Naive B cell (primary cell): ENCODE measurements at regions not wholly inside any gene's neighbourhood (a gene's known extent, or its start where the extent isn't known, plus 50 kb on each side); places are given as distances from the start of the nearest gene placed in this dataset.

Experiments used
- ATAC-seq, 2 donors: fragments of 150-1000 bp; cut with Tn5 transposase; 2 replicates each; pipeline ENCODE4 v1.10.0; 2021; ENCODE audit warnings: low read depth in 2 of 2, mild to moderate bottlenecking in 2 of 2, moderate library complexity in 2 of 2
- DNase-seq: peaks from one replicate; pipeline ENCODE4 v3.0.0; 2022
- H3K27ac Mint-ChIP-seq, 6 donors: one replicate each; pipeline ENCODE4 v1.8.0; 2020 to 2022; ENCODE audit warnings: mild to moderate bottlenecking in 6 of 6, mixed read lengths in 6 of 6, moderate library complexity in 5 of 6, inconsistent platforms in 2 of 6
- H3K27me3 Mint-ChIP-seq, 3 donors: one replicate each; pipeline ENCODE4 v1.8.0; 2021 to 2022; ENCODE audit warnings: mixed read lengths in 3 of 3, mild to moderate bottlenecking in 1 of 3
- H3K36me3 Mint-ChIP-seq, 2 donors: one replicate each; pipeline ENCODE4 v1.8.0; 2020 to 2022; ENCODE audit warnings: mixed read lengths in 2 of 2, inconsistent platforms in 1 of 2, mild to moderate bottlenecking in 1 of 2
- H3K4me1 Mint-ChIP-seq, 3 donors: one replicate each; pipeline ENCODE4 v1.8.0; 2020 to 2022; ENCODE audit warnings: mixed read lengths in 3 of 3, inconsistent platforms in 1 of 3, mild to moderate bottlenecking in 1 of 3, moderate library complexity in 1 of 3
- H3K4me3 Mint-ChIP-seq, 8 donors: one replicate each; pipeline ENCODE4 v1.8.0; 2020 to 2022; ENCODE audit warnings: mild to moderate bottlenecking in 8 of 8, mixed read lengths in 8 of 8, moderate library complexity in 8 of 8, inconsistent platforms in 2 of 8
- H3K9me3 Mint-ChIP-seq, 7 donors: one replicate each; pipeline ENCODE4 v1.8.0; 2020 to 2022; ENCODE audit warnings: mixed read lengths in 7 of 7, mild to moderate bottlenecking in 5 of 7, inconsistent platforms in 2 of 7, moderate library complexity in 1 of 7

DNA sequence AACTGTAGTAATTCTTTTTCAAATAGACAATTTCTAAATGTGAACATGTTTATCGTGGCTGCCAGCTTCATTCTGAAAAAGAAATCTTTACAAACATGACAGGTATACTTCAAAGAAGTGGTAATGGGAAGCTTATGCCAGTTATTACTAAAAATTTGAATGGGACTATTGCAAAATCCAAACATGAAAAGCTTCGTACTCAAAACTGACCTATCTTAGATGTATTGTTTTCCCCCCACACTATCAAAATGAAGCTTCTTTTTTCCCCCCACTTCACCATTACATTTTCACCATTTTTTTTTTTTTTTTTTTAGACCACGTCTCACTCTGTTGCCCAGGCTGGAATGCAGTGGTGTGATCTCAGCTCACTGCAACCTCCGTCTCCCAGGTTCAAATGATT lies 50.4 kb upstream of the SERTAD2 start:
- ATAC-seq = no peak
- Mint-ChIP-seq H3K27me3 (no peaks in the 10 kb centered on the region), H3K27ac (no peak overlapping the region), H3K9me3 (peaks cover 0 to 5% (median 0%) of the 10 kb centered on the region in 7 donors), H3K4me1 (peaks cover 7 to 12% (median 10%) of the 10 kb centered on the region in 3 donors), H3K36me3 (no peaks in the 10 kb centered on the region), H3K4me3 (no peak overlapping the region)
- no peak for DNase-seq

GRCh38 chr2:64704996-64705395 lies 51.3 kb upstream of the SERTAD2 start:
- Mint-ChIP-seq H3K4me1 (peaks cover 2 to 5% (median 3%) of the 10 kb centered on the region in 3 donors), H3K27me3 (no peaks in the 10 kb centered on the region), H3K4me3 (no peak overlapping the region), H3K27ac (peak overlapping the region in 1 of 6 donors; percentile 11), H3K36me3 (no peaks in the 10 kb centered on the region), H3K9me3 (peaks cover 0 to 5% (median 0%) of the 10 kb centered on the region in 7 donors)
- DNase-seq (no peak), ATAC-seq (no peak)

- Mint-ChIP-seq H3K4me1 (peaks cover 3 to 8% (median 6%) of the 10 kb centered on the region in 3 donors), H3K4me3 (no peak overlapping the region), H3K27me3 (no peaks in the 10 kb centered on the region), H3K36me3 (no peaks in the 10 kb centered on the region), H3K27ac (no peak overlapping the region), H3K9me3 (peaks cover 0 to 5% (median 0%) of the 10 kb centered on the region in 7 donors)
- ATAC-seq (no peak), DNase-seq (no peak)
These were observed 53.6 kb upstream of the SERTAD2 start for GRCh38 chr2:64707276-64707675.

GRCh38 chr2:64708829-64709228 lies 55.1 kb upstream of the SERTAD2 start:
- peaks cover 0 to 5% (median 0%) of the 10 kb centered on the region in 7 donors for H3K9me3 Mint-ChIP-seq
- DNase-seq (no peak), ATAC-seq (no peak)
- H3K27me3 Mint-ChIP-seq = no peaks in the 10 kb centered on the region
- H3K27ac Mint-ChIP-seq = no peak overlapping the region
- H3K4me1 Mint-ChIP-seq = peaks cover 3 to 8% (median 6%) of the 10 kb centered on the region in 3 donors
- H3K36me3 Mint-ChIP-seq = no peaks in the 10 kb centered on the region
- H3K4me3 Mint-ChIP-seq = no peak overlapping the region

GRCh38 chr2:64711252-64711800 lies 57.6 kb upstream of the SERTAD2 start:
- peak overlapping the region in 1 of 6 donors; percentile 72 for H3K27ac Mint-ChIP-seq
- H3K36me3 Mint-ChIP-seq = no peaks in the 10 kb centered on the region
- peaks cover 0 to 5% (median 0%) of the 10 kb centered on the region in 7 donors for H3K9me3 Mint-ChIP-seq
- peak overlapping the region in 1 of 8 donors; percentile 43 for H3K4me3 Mint-ChIP-seq
- no peaks in the 10 kb centered on the region for H3K27me3 Mint-ChIP-seq
- H3K4me1 Mint-ChIP-seq = peaks cover 3 to 8% (median 6%) of the 10 kb centered on the region in 3 donors
- no peak for ATAC-seq
- DNase-seq = no peak

DNA sequence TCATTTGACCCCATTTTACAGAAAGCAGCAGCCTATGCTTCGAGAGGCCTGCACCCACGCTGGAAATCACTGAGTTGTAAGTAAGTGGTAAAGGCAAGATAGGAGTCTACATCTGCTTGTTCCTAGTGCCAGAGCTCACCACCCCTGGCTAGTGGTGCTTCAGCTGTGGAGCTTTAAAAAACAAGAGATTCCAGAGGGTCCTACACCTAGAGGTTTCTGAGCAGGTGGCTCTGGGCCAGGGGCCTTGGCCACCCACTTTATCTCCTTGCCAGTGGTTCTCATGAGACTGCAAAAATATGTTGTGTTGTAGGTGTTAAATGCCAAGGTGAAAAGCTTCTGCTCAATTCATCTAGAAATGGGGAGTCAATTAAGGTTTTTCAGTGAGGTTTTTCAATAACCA lies 60.0 kb upstream of the SERTAD2 start:
- Mint-ChIP-seq H3K4me3 (no peak overlapping the region), H3K4me1 (peaks cover 3 to 14% (median 11%) of the 10 kb centered on the region in 3 donors), H3K36me3 (no peaks in the 10 kb centered on the region), H3K27ac (no peak overlapping the region), H3K27me3 (no peaks in the 10 kb centered on the region), H3K9me3 (no peaks in the 10 kb centered on the region)
- ATAC-seq = no peak
- DNase-seq = no peak

GRCh38 chr2:64716569-64716968 lies 62.9 kb upstream of the SERTAD2 start:
- peaks cover 4 to 16% (median 9%) of the 10 kb centered on the region in 3 donors for H3K4me1 Mint-ChIP-seq
- H3K27me3 Mint-ChIP-seq = no peaks in the 10 kb centered on the region
- no peak for DNase-seq
- H3K9me3 Mint-ChIP-seq = no peaks in the 10 kb centered on the region
- no peak for ATAC-seq
- H3K27ac Mint-ChIP-seq = peak overlapping the region in 3 of 6 donors; percentile 17 to 36 (median 33)
- no peaks in the 10 kb centered on the region for H3K36me3 Mint-ChIP-seq
- H3K4me3 Mint-ChIP-seq = no peak overlapping the region

- Mint-ChIP-seq H3K36me3 (no peaks in the 10 kb centered on the region), H3K4me1 (peaks cover 4 to 16% (median 9%) of the 10 kb centered on the region in 3 donors), H3K27me3 (no peaks in the 10 kb centered on the region), H3K4me3 (peak overlapping the region in 1 of 8 donors; percentile 48), H3K27ac (no peak overlapping the region), H3K9me3 (no peaks in the 10 kb centered on the region)
- ATAC-seq (no peak), DNase-seq (no peak)
These were observed 64.7 kb upstream of the SERTAD2 start for GRCh38 chr2:64718250-64718885.

DNA sequence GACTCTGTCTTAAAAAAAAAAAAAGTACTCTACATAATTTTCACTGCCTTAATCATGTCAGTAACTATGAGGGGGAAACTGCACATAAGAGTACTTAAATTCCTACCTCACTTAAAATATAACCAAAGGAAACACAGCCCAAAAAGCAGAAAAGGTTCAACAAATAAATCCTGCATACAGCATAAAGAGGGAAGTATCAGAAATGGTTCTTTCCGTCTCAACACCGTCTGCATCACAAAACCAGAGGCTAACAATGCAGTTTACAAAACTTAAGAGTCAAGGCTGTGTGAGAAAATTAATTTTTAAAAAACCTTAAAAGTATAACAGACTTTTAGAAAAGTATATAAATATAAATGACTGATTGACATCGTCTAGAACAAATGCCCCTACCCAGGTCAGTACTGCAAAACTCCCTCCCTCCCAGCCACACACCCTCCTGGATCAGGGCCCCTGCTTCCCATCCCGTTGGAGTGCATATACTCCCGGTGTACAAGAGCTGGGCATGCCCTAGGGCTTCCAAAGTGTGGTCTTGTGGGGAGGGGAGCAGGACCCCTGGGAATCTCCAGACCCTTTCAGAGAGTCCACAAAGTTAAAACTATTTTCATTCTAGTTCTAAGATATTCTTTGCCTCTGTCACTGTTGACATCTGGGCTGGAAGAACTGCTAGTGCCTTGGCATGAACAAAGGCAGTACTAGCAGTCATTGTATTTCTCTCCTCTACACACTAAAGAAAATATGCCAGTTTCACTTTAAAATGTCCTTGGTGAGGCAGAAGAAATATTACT lies 67.0 kb upstream of the SERTAD2 start:
- Mint-ChIP-seq H3K36me3 (no peaks in the 10 kb centered on the region), H3K4me3 (peak overlapping the region in 3 of 8 donors; percentile 16 to 47 (median 20)), H3K27ac (peak overlapping the region in 3 of 6 donors; percentile 43 to 63 (median 49)), H3K9me3 (no peaks in the 10 kb centered on the region), H3K27me3 (no peaks in the 10 kb centered on the region), H3K4me1 (peaks cover 7 to 16% (median 12%) of the 10 kb centered on the region in 3 donors)
- DNase-seq (no peak), ATAC-seq (peak; percentile 54 to 55)

DNA sequence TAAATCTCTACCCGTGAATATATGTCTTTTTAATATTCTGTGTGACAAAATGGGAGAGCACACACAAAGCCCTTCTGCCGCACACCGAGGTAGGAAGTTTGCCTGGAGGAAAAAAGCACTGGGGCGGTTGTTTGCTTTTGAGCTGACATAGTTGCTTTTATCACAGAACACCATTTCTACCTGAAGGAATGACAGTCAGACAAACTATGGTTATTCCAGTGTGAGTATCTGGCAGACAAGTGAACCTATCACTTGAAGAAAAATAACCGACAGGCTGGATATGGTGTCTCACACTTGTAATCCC lies 67.6 kb upstream of the SERTAD2 start:
- ATAC-seq (no peak), DNase-seq (no peak)
- H3K9me3 Mint-ChIP-seq = no peaks in the 10 kb centered on the region
- no peaks in the 10 kb centered on the region for H3K36me3 Mint-ChIP-seq
- peak overlapping the region in 3 of 8 donors; percentile 20 to 47 (median 23) for H3K4me3 Mint-ChIP-seq
- H3K27ac Mint-ChIP-seq = peak overlapping the region in 2 of 6 donors; percentile 49 to 56
- peaks cover 11 to 18% (median 15%) of the 10 kb centered on the region in 3 donors for H3K4me1 Mint-ChIP-seq
- no peaks in the 10 kb centered on the region for H3K27me3 Mint-ChIP-seq

GRCh38 chr2:64722291-64723044 lies 68.8 kb upstream of the SERTAD2 start:
- Mint-ChIP-seq H3K27me3 (no peaks in the 10 kb centered on the region), H3K27ac (no peak overlapping the region), H3K4me1 (peaks cover 19 to 27% (median 22%) of the 10 kb centered on the region in 3 donors), H3K9me3 (no peaks in the 10 kb centered on the region), H3K36me3 (no peaks in the 10 kb centered on the region), H3K4me3 (no peak overlapping the region)
- DNase-seq (no peak), ATAC-seq (no peak)

DNA sequence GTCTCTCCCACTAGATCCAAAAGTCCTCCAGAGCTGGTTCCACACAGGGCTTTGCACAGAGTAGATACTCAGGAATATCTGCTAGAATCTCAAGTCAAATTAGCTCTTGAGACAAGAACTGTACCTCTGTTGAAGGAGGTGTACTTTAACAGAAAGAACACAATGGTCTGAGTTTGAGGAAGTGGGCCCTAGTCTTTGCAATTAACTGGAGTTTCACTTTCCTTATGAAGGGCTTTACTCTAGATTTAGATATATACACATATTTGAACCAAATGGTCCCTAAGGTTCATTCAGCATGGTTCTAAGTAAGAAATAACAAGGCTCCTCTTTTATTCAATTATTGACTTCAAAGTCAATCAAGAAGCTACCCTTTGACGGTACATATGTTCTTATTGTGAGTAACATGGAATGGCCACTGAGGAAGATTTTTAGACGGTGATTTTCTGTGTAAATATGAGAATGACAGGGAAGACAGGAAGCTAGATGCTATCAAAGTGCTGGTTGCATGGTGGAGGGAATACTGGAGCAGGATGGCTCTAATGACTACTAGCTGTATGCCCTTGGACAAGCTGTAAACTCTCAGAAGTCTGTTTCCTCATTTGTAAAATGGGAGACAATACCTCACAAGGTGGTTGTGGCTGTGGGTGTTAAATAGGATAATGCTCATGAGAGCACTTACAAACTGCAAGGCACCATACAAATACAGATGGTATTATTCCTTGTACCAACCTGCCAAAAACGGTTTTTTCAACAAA lies 73.5 kb upstream of the SERTAD2 start:
- H3K27ac Mint-ChIP-seq = peak overlapping the region; percentile 78 to 98 (median 93)
- no peaks in the 10 kb centered on the region for H3K9me3 Mint-ChIP-seq
- no peaks in the 10 kb centered on the region for H3K36me3 Mint-ChIP-seq
- peak; percentile 87 to 89 for ATAC-seq
- peaks cover 49 to 52% (median 51%) of the 10 kb centered on the region in 3 donors for H3K4me1 Mint-ChIP-seq
- DNase-seq = peak; percentile 65
- H3K4me3 Mint-ChIP-seq = peak overlapping the region; percentile 30 to 83 (median 70)
- no peaks in the 10 kb centered on the region for H3K27me3 Mint-ChIP-seq
